Neural crest cell (in vitro differentiated cells): ENCODE measurements at regions not wholly inside any gene's neighbourhood (a gene's known extent, or its start where the extent isn't known, plus 50 kb on each side); places are given as distances from the start of the nearest gene placed in this dataset.

Source experiments
- DNase-seq: peaks from one replicate; pipeline ENCODE4 v3.0.0; 2021; ENCODE audit warnings: low read depth, mixed read lengths, low spot score
- H3K27ac Mint-ChIP-seq: one replicate; pipeline ENCODE4 v1.8.0; 2021; ENCODE audit warnings: mild to moderate bottlenecking, mixed read lengths; ENCODE audit not compliant: unreplicated experiment
- H3K27me3 Mint-ChIP-seq: 2 replicates; pipeline ENCODE4 v1.8.0; 2021; ENCODE audit warnings: low read depth, mild to moderate bottlenecking, mixed read lengths
- H3K36me3 Mint-ChIP-seq: 2 replicates; pipeline ENCODE4 v1.8.0; 2021; ENCODE audit warnings: low read depth, mild to moderate bottlenecking, mixed read lengths
- H3K4me1 Mint-ChIP-seq: 2 replicates; pipeline ENCODE4 v1.8.0; 2021; ENCODE audit warnings: mixed read lengths
- H3K4me3 Mint-ChIP-seq: one replicate; pipeline ENCODE4 v1.8.0; 2021; ENCODE audit warnings: mild to moderate bottlenecking, mixed read lengths
- H3K9me3 Mint-ChIP-seq: 2 replicates; pipeline ENCODE4 v1.8.0; 2021; ENCODE audit warnings: mixed read lengths
- CTCF ChIP-seq: fragments of 200-600 bp; sonication (generic); conservative IDR thresholded peaks from 2 replicates; pipeline ENCODE4 v1.5.0; 2021; ENCODE audit warnings: antibody characterized with exemption, mild to moderate bottlenecking

DNA sequence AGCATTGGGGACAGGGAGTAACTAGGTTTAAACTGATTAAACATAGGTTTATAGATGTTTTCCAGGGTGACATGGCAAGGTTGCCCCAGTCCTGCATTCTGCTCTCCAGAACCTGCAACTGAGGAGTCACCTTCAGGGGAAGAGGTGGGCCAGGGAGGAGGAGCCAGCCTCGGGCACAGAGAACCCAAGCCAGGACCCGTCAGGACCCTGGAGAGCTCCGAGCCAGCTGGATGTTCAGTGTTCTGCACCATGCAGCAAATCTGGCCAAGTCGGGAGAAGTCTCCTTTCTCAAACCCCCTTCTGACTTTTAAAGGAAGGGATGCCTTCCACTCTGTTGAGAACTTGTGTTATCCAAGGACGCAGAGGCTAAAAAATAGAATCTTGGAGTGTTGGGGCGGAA lies 62.1 kb upstream of the SLC6A11 start:
- H3K9me3 Mint-ChIP-seq, result no peaks in the 10 kb centered on the region
- peak; percentile 74 for DNase-seq
- TF ChIP-seq CTCF, result no peak
- H3K36me3 Mint-ChIP-seq, result no peaks in the 10 kb centered on the region
- peaks cover 3% of the 10 kb centered on the region for H3K4me1 Mint-ChIP-seq
- peaks cover 71% of the 10 kb centered on the region for H3K27me3 Mint-ChIP-seq
- no peak overlapping the region for H3K4me3 Mint-ChIP-seq
- no peak overlapping the region for H3K27ac Mint-ChIP-seq

- no peak overlapping the region for H3K4me3 Mint-ChIP-seq
- TF ChIP-seq CTCF, result no peak
- no peaks in the 10 kb centered on the region for H3K36me3 Mint-ChIP-seq
- H3K9me3 Mint-ChIP-seq, result no peaks in the 10 kb centered on the region
- no peak for DNase-seq
- peaks cover 3% of the 10 kb centered on the region for H3K4me1 Mint-ChIP-seq
- H3K27me3 Mint-ChIP-seq, result peaks cover 83% of the 10 kb centered on the region
- no peak overlapping the region for H3K27ac Mint-ChIP-seq
These were observed 59.5 kb upstream of the SLC6A11 start for GRCh38 chr3:10756546-10756945.

DNA sequence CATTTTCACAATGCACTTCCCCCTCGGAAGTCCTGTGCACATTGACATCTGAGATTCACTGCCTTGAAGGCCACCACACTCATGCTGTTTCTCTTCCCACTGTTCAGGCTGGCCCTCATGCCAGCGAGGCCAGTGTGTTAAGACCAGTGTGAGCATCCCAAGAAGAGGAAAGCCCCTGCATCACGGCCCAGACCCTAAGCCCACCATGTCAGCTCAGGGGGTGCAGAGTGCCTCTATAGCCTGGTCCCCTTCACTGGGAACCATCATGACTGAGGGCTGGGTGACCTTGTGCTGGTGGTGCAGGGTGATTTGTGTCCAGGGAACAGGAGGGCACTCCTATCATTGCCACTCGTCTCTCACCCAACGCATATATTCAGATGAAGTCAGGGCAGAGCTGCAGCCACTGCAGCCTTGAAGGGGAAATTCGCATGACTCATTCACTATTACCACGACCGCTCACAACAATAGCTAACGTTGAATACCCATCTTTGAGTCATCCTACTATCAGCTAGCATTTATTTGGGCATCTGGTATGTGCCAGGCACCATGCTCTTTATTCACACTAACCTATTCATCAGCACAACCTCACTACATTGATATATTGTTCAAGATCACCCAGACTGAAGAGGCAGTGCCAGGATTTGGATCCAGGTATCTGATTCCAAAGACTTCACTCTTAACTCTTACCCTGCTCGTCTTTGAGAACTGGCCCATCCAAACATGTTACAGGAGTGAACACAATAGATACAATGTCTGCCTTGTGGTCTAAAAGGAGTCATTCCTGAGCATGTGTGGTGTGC lies 58.8 kb upstream of the SLC6A11 start:
- no peak overlapping the region for H3K4me3 Mint-ChIP-seq
- H3K4me1 Mint-ChIP-seq, result peaks cover 3% of the 10 kb centered on the region
- peaks cover 77% of the 10 kb centered on the region for H3K27me3 Mint-ChIP-seq
- H3K27ac Mint-ChIP-seq, result no peak overlapping the region
- H3K9me3 Mint-ChIP-seq, result no peaks in the 10 kb centered on the region
- no peak for DNase-seq
- no peak for TF ChIP-seq CTCF
- H3K36me3 Mint-ChIP-seq, result no peaks in the 10 kb centered on the region

GRCh38 chr3:10757821-10758130 lies 58.3 kb upstream of the SLC6A11 start:
- Mint-ChIP-seq H3K27ac (no peak overlapping the region), H3K9me3 (no peaks in the 10 kb centered on the region), H3K27me3 (peaks cover 71% of the 10 kb centered on the region), H3K4me1 (peaks cover 3% of the 10 kb centered on the region), H3K4me3 (no peak overlapping the region), H3K36me3 (no peaks in the 10 kb centered on the region)
- no peak for TF ChIP-seq CTCF
- DNase-seq, result no peak

DNA sequence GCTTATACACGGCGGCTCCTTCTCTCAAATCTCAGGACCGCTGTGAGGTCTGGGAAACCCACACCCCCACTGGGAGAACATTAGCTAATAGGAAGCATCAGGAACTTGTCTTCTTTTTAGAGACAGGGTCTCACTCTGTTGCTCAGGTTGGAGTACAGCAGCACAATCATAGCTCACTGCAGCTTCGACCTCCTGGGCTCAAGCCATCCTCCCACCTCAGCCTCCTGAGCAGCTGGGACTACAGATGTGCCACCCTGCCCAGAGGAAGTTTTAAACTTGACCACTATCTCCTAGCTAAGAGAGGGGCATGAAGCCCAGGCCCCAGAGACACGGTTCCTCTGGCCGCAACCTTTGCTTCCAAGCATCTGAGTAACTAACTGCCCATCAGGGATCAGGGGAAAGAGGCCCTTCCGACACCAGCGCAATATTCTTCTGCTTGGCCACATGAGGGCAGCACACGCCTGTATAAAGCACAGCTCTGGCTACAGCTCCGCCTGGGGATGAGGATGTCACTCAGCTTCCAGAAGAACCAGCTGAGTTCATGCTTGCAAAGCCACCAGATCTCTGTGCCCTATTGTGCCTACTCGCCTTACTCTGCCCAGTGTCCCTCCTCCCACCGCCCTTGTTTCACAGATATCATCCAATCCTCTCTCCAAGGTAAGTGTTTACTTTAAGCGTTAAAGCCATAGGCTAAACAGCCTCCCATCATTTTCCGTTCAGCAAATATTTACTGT lies 57.6 kb upstream of the SLC6A11 start:
- H3K27ac Mint-ChIP-seq, result no peak overlapping the region
- TF ChIP-seq CTCF, result peak; percentile 90
- peaks cover 5% of the 10 kb centered on the region for H3K4me1 Mint-ChIP-seq
- DNase-seq, result peak; percentile 60
- H3K36me3 Mint-ChIP-seq, result no peaks in the 10 kb centered on the region
- H3K27me3 Mint-ChIP-seq, result peaks cover 64% of the 10 kb centered on the region
- H3K9me3 Mint-ChIP-seq, result no peaks in the 10 kb centered on the region
- H3K4me3 Mint-ChIP-seq, result no peak overlapping the region
